SIG-M5 treated with dmso at 0.1 percent for 504 hours (cell line): ENCODE measurements at regions not wholly inside any gene's neighbourhood (a gene's known extent, or its start where the extent isn't known, plus 50 kb on each side); places are given as distances from the start of the nearest gene placed in this dataset.

Source experiments
- DNase-seq: peaks from one replicate; lab custom pipeline; 2025; ENCODE audit not compliant: unreplicated experiment; lab: John Stamatoyannopoulos, UW

GRCh38 chr1:55503663-55504305 is 288.6 kb upstream of the USP24 start:
- DNase-seq, result no peak

GRCh38 chr1:55500601-55501000 is 285.4 kb upstream of the USP24 start:
- no peak for DNase-seq

GRCh38 chr1:55490547-55490946 is 275.4 kb upstream of the USP24 start:
- DNase-seq, result no peak

GRCh38 chr1:55484173-55484572 is 269.0 kb upstream of the USP24 start:
- DNase-seq, result no peak

GRCh38 chr1:55483523-55483922 is 268.4 kb upstream of the USP24 start:
- no peak for DNase-seq

GRCh38 chr1:55481634-55482033 is 266.5 kb upstream of the USP24 start:
- no peak for DNase-seq

- no peak for DNase-seq
Observed at GRCh38 chr1:55480029-55480795, 265.0 kb upstream of the USP24 start.

- peak; percentile 9 for DNase-seq
Observed at GRCh38 chr1:55478742-55479141, 263.6 kb upstream of the USP24 start.

GRCh38 chr1:55477953-55478352 is 262.8 kb upstream of the USP24 start:
- DNase-seq, result no peak

- no peak for DNase-seq
Observed at GRCh38 chr1:55476445-55477015, 261.4 kb upstream of the USP24 start.

GRCh38 chr1:55474168-55474786 is 259.1 kb upstream of the USP24 start:
- peak; percentile 38 for DNase-seq

GRCh38 chr1:55473661-55474060 is 258.5 kb upstream of the USP24 start:
- no peak for DNase-seq

GRCh38 chr1:55472784-55473183 is 257.6 kb upstream of the USP24 start:
- DNase-seq, result no peak

- no peak for DNase-seq
Observed at GRCh38 chr1:55472115-55472514, 257.0 kb upstream of the USP24 start.

- no peak for DNase-seq
Observed at GRCh38 chr1:55468142-55468795, 253.1 kb upstream of the USP24 start.

- DNase-seq, result no peak
Observed at GRCh38 chr1:55466921-55467320, 251.8 kb upstream of the USP24 start.

- no peak for DNase-seq
Observed at GRCh38 chr1:55466373-55466772, 251.2 kb upstream of the USP24 start.

GRCh38 chr1:55464550-55464949 is 249.4 kb upstream of the USP24 start:
- DNase-seq, result no peak

- DNase-seq, result no peak
Observed at GRCh38 chr1:55463814-55464475, 248.8 kb upstream of the USP24 start.

GRCh38 chr1:55457874-55458273 is 242.7 kb upstream of the USP24 start:
- no peak for DNase-seq

GRCh38 chr1:55456971-55457370 is 241.8 kb upstream of the USP24 start:
- no peak for DNase-seq
